ENCODE measurements at regions not wholly inside any gene's neighbourhood (a gene's known extent, or its start where the extent isn't known, plus 50 kb on each side); places are given as distances from the start of the nearest gene placed in this dataset.

DNA sequence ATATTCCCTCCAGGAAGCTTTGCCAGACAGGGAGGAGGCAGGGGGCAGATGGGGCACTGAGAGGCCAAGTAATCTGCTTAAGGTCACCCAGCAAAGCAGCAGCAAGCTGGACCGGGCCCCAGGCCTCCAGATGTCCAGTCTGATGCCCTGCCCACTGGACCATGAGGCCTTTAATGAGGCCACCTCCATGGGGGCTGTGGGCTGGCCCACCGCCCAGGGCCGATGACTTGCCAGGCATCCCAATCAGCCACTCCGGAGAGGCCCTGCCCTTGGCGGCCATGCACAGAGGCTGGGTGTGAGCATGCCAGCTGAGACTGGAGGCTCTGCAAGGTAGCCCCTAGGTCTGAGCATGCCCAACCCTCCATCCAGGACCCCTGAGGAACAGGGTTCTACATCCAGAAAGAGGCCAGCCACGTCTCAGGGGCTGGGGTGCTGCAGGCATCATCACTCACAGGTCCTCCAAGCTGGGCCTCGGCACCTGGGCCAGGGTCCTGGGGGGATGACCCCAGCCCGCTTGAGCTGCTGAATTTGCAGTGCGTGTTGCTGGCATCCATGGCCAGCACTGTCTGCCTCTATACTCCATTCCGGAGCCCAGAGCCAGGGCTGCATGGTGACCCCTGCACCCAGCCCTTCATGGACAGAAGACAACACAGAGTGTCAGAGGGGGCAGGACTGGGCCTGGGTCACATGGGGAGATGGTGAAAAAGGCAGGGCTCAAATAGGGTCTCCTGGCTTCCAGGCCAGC is 164.2 kb downstream of the INHBB start:
- TF ChIP-seq, protein P1, sequence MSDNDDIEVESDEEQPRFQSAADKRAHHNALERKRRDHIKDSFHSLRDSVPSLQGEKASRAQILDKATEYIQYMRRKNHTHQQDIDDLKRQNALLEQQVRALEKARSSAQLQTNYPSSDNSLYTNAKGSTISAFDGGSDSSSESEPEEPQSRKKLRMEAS (IDR thresholded peaks at IDR 0.05): no peak
- TF ChIP-seq CREB1 (IDR thresholded peaks at IDR 0.05; ENCODE audit: low read depth) (no peak), YY1 (IDR thresholded peaks at IDR 0.05; ENCODE audit: low read depth) (no peak), EP300 (IDR thresholded peaks at IDR 0.05; ENCODE audit: borderline replicate concordance) (no peak)
- TF ChIP-seq, protein P2, sequence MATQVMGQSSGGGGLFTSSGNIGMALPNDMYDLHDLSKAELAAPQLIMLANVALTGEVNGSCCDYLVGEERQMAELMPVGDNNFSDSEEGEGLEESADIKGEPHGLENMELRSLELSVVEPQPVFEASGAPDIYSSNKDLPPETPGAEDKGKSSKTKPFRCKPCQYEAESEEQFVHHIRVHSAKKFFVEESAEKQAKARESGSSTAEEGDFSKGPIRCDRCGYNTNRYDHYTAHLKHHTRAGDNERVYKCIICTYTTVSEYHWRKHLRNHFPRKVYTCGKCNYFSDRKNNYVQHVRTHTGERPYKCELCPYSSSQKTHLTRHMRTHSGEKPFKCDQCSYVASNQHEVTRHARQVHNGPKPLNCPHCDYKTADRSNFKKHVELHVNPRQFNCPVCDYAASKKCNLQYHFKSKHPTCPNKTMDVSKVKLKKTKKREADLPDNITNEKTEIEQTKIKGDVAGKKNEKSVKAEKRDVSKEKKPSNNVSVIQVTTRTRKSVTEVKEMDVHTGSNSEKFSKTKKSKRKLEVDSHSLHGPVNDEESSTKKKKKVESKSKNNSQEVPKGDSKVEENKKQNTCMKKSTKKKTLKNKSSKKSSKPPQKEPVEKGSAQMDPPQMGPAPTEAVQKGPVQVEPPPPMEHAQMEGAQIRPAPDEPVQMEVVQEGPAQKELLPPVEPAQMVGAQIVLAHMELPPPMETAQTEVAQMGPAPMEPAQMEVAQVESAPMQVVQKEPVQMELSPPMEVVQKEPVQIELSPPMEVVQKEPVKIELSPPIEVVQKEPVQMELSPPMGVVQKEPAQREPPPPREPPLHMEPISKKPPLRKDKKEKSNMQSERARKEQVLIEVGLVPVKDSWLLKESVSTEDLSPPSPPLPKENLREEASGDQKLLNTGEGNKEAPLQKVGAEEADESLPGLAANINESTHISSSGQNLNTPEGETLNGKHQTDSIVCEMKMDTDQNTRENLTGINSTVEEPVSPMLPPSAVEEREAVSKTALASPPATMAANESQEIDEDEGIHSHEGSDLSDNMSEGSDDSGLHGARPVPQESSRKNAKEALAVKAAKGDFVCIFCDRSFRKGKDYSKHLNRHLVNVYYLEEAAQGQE (IDR thresholded peaks at IDR 0.05; ENCODE audit: low read depth): no peak
